ENCODE measurements at regions not wholly inside any gene's neighbourhood (a gene's known extent, or its start where the extent isn't known, plus 50 kb on each side); places are given as distances from the start of the nearest gene placed in this dataset.

GRCh38 chr9:82606071-82606470 lies 456.9 kb downstream of the RASEF start:
- H3K4me3 ChIP-seq, result no peak overlapping the region
- H3K27ac ChIP-seq, result no peak overlapping the region
- 61 to 64% methylated on average over 1 of the region's 1 CpG for WGBS, 2 donors
- DNase-seq (no peak), ATAC-seq (no peak)
- intact Hi-C loops (cut with DNase I), result loop anchor here in 8 of 10 donors (1.0 to 10.0 kb wide), 9 partner anchors 69 to 1084 kb away; no protein-coding TSS in a partner anchor
- H3K4me1 ChIP-seq, result peaks cover 0 to 33% (median 13%) of the 10 kb centered on the region in 9 donors
- H3K36me3 ChIP-seq, result no peaks in the 10 kb centered on the region
- peaks cover 0 to 27% (median 6%) of the 10 kb centered on the region in 7 donors for H3K27me3 ChIP-seq
- H3K9me3 ChIP-seq, result no peaks in the 10 kb centered on the region
- no peak for TF ChIP-seq CTCF (IDR thresholded peaks at IDR 0.05)

- peaks cover 0 to 27% (median 5%) of the 10 kb centered on the region in 7 donors for H3K27me3 ChIP-seq
- intact Hi-C loops (cut with DNase I), result loop anchor here in 8 of 10 donors (1.0 to 10.0 kb wide), 9 partner anchors 69 to 1084 kb away; no protein-coding TSS in a partner anchor
- WGBS, 2 donors, result 50 to 54% methylated on average over 7 of the region's 7 CpGs
- no peaks in the 10 kb centered on the region for H3K36me3 ChIP-seq
- ATAC-seq (peak in 7 of 8 donors; percentile 78 to 89 (median 83)), DNase-seq (peak in 1 of 2 donors; percentile 57)
- H3K4me3 ChIP-seq, result no peak overlapping the region
- H3K27ac ChIP-seq, result no peak overlapping the region
- peaks cover 0 to 26% (median 9%) of the 10 kb centered on the region in 9 donors for H3K4me1 ChIP-seq
- no peaks in the 10 kb centered on the region for H3K9me3 ChIP-seq
- peak; percentile 32 to 80 (median 70) for TF ChIP-seq CTCF (IDR thresholded peaks at IDR 0.05)
Measured at GRCh38 chr9:82606492-82607382, 456.2 kb downstream of the RASEF start.

- Histone ChIP-seq H3K27me3 (peaks cover 0 to 27% (median 5%) of the 10 kb centered on the region in 7 donors), H3K36me3 (no peaks in the 10 kb centered on the region), H3K27ac (no peak overlapping the region), H3K4me1 (peaks cover 0 to 24% (median 8%) of the 10 kb centered on the region in 9 donors), H3K9me3 (no peaks in the 10 kb centered on the region), H3K4me3 (no peak overlapping the region)
- ATAC-seq (no peak), DNase-seq (no peak)
- intact Hi-C loops (cut with DNase I), result loop anchor here in 8 of 10 donors (5.0 to 10.0 kb wide), 8 partner anchors 71 to 1086 kb away; no protein-coding TSS in a partner anchor
- 81 to 82% methylated on average over 4 of the region's 4 CpGs for WGBS, 2 donors
- TF ChIP-seq CTCF (IDR thresholded peaks at IDR 0.05), result no peak
Measured at GRCh38 chr9:82608487-82608886, 454.5 kb downstream of the RASEF start.

- Histone ChIP-seq H3K4me3 (no peak overlapping the region), H3K4me1 (no peaks in the 10 kb centered on the region), H3K27me3 (peaks cover 0 to 20% (median 6%) of the 10 kb centered on the region in 7 donors), H3K36me3 (no peaks in the 10 kb centered on the region), H3K27ac (no peak overlapping the region), H3K9me3 (no peaks in the 10 kb centered on the region)
- WGBS, 2 donors, result 90% methylated on average over 5 of the region's 5 CpGs
- intact Hi-C loops (cut with DNase I), result no loop called here
- DNase-seq (no peak), ATAC-seq (no peak)
- no peak for TF ChIP-seq CTCF (IDR thresholded peaks at IDR 0.05)
Measured at GRCh38 chr9:82612942-82613341, 450.0 kb downstream of the RASEF start.

Measured in heart right ventricle (tissue), 16 donors.